ENCODE measurements at regions not wholly inside any gene's neighbourhood (a gene's known extent, or its start where the extent isn't known, plus 50 kb on each side); places are given as distances from the start of the nearest gene placed in this dataset.
"Not testable (repeated sequence)": the region's sequence is repeated elsewhere in the genome, so short reads cannot be mapped to it uniquely, and the experiment has no call there.

- TF ChIP-seq FOXA1 (IDR thresholded peaks at IDR 0.05) (no peak), LEF1 (IDR thresholded peaks at IDR 0.05; ENCODE audit: borderline replicate concordance) (no peak), FOXK2 (IDR thresholded peaks at IDR 0.05) (no peak), TARDBP (IDR thresholded peaks at IDR 0.05) (no peak), FOXM1 (IDR thresholded peaks at IDR 0.05; ENCODE audit: borderline replicate concordance) (no peak), NFRKB (IDR thresholded peaks at IDR 0.05) (no peak), ZNF384 (IDR thresholded peaks at IDR 0.05) (no peak), HDGF (IDR thresholded peaks at IDR 0.05; ENCODE audit: borderline replicate concordance) (no peak), CTBP1 (IDR thresholded peaks at IDR 0.05; ENCODE audit: borderline replicate concordance) (no peak), SP1 (IDR thresholded peaks at IDR 0.05) (no peak), L3MBTL2 (conservative IDR thresholded peaks at IDR 0.05) (no peak), BHLHE40 (IDR thresholded peaks at IDR 0.05; ENCODE audit: borderline replicate concordance) (no peak), ELF4 (IDR thresholded peaks at IDR 0.05) (no peak), SUZ12 (IDR thresholded peaks at IDR 0.05) (no peak), ARNT (IDR thresholded peaks at IDR 0.05) (no peak)
- TF ChIP-seq, protein P1, sequence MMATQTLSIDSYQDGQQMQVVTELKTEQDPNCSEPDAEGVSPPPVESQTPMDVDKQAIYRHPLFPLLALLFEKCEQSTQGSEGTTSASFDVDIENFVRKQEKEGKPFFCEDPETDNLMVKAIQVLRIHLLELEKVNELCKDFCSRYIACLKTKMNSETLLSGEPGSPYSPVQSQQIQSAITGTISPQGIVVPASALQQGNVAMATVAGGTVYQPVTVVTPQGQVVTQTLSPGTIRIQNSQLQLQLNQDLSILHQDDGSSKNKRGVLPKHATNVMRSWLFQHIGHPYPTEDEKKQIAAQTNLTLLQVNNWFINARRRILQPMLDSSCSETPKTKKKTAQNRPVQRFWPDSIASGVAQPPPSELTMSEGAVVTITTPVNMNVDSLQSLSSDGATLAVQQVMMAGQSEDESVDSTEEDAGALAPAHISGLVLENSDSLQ (IDR thresholded peaks at IDR 0.05): no peak
- no peak for DNase-seq (ENCODE audit: extremely low spot score)
- ChIA-PET POLR2A (no interaction called here), CTCF (no interaction called here)
Measured at GRCh38 chr6:3530515-3530914, 73.7 kb upstream of the SLC22A23 start.

GRCh38 chr6:3529721-3530120, 72.9 kb upstream of the SLC22A23 start:
- no peak for DNase-seq (ENCODE audit: extremely low spot score)
- no peak for TF ChIP-seq HDGF (IDR thresholded peaks at IDR 0.05; ENCODE audit: borderline replicate concordance)
- POLR2A ChIA-PET: no interaction called here
- CTCF ChIA-PET: interaction anchor here (1.1 kb wide), 1 partner anchor 75 kb away, joined by 3 read pairs; no protein-coding TSS in a partner anchor

- no peak for DNase-seq (ENCODE audit: extremely low spot score)
- ChIA-PET POLR2A (no interaction called here), CTCF (interaction anchor here (1.1 kb wide), 1 partner anchor 74 kb away, joined by 3 read pairs; no protein-coding TSS in a partner anchor)
- no peak for TF ChIP-seq ELF4 (IDR thresholded peaks at IDR 0.05)
- TF ChIP-seq FOXK2 (IDR thresholded peaks at IDR 0.05): no peak
- TF ChIP-seq FOXM1 (IDR thresholded peaks at IDR 0.05; ENCODE audit: borderline replicate concordance): no peak
- TF ChIP-seq LEF1 (IDR thresholded peaks at IDR 0.05; ENCODE audit: borderline replicate concordance): no peak
- no peak for TF ChIP-seq L3MBTL2 (conservative IDR thresholded peaks at IDR 0.05)
- TF ChIP-seq SUZ12 (IDR thresholded peaks at IDR 0.05): no peak
- no peak for TF ChIP-seq TARDBP (IDR thresholded peaks at IDR 0.05)
- TF ChIP-seq ARNT (IDR thresholded peaks at IDR 0.05): no peak
Measured at GRCh38 chr6:3529232-3529631, 72.4 kb upstream of the SLC22A23 start.

DNA sequence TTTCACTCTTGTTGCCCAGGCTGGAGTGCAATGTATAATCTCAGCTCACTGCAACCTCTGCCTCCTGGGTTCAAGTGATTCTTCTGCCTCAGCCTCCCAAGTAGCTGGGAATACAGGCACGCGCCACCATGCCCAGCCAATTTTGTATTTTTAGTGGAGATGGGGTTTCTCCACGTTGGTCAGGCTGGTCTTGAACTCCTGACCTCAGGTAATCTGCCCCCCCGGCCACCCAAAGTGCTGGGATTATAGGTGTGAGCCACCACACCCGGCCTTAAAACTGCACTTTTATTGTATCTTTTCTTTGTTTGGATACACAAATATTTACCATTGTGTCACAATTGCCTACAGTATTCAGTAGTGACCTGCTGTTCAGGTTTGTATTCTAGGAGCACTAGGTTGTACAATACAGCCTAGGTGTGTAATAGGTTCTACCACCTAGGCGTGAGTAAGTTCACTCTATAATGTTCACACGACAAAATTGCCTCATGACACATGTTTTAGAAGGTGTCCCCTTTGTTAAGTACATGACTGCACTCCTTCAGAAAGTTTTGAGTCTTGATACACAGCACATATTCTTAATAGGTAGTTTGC, 71.3 kb upstream of the SLC22A23 start:
- POLR2A ChIA-PET: not testable (repeated sequence)

GRCh38 chr6:3527651-3527977, 70.8 kb upstream of the SLC22A23 start:
- no peak for TF ChIP-seq FOXM1 (IDR thresholded peaks at IDR 0.05; ENCODE audit: borderline replicate concordance)
- no peak for TF ChIP-seq NFRKB (IDR thresholded peaks at IDR 0.05)
- peak; percentile 38; the same call in 1 of the 2 replicates for TF ChIP-seq ZNF384 (IDR thresholded peaks at IDR 0.05)
- DNase-seq (ENCODE audit: extremely low spot score): no peak
- CTCF ChIA-PET: no interaction called here
- POLR2A ChIA-PET: interaction anchor here (1.1 kb wide), 1 partner anchor 8 kb away, joined by 3 read pairs; no protein-coding TSS in a partner anchor

More for the DNA sequence above, 71.3 kb upstream of the SLC22A23 start:
- DNase-seq (ENCODE audit: extremely low spot score); CTCF ChIA-PET: not testable (repeated sequence)

GRCh38 chr6:3526962-3527650, 70.3 kb upstream of the SLC22A23 start:
- CTCF ChIA-PET: no interaction called here

DNA sequence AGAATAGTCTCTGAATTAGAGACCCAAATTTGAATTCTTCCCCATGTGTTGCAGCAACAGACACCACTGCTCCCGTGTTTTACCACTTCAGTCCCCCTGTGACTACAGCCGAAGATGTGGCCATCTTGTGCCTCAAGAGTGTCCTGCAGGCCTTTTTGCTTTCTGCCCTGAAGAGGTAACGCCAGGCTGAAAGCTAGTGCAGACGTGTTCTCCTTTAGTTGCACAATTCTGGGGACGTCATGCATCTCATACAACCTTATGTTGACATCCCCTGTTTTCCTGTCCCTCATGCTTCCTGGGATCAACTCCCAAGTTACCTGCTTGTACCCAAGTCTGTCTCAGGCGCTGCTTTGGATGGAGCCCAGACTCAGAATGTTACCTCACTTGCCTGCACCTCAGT, 69.1 kb upstream of the SLC22A23 start:
- ChIA-PET CTCF (interaction anchor here (0.5 to 0.7 kb wide), 2 partner anchors 97 to 188 kb away, joined by 3 read pairs; no protein-coding TSS in a partner anchor), POLR2A (no interaction called here)
- no peak for TF ChIP-seq SUZ12 (IDR thresholded peaks at IDR 0.05)
- DNase-seq (ENCODE audit: extremely low spot score): no peak

More at GRCh38 chr6:3526962-3527650, 70.3 kb upstream of the SLC22A23 start:
- no peak for DNase-seq (ENCODE audit: extremely low spot score)
- TF ChIP-seq NFRKB (IDR thresholded peaks at IDR 0.05) (no peak), FOXK2 (IDR thresholded peaks at IDR 0.05) (no peak), ZNF384 (IDR thresholded peaks at IDR 0.05) (no peak), ARNT (IDR thresholded peaks at IDR 0.05) (no peak), SUZ12 (IDR thresholded peaks at IDR 0.05) (no peak), LEF1 (IDR thresholded peaks at IDR 0.05; ENCODE audit: borderline replicate concordance) (no peak), CTBP1 (IDR thresholded peaks at IDR 0.05; ENCODE audit: borderline replicate concordance) (no peak), ELF4 (IDR thresholded peaks at IDR 0.05) (no peak), SP1 (IDR thresholded peaks at IDR 0.05) (no peak)
- TF ChIP-seq, protein P1 (IDR thresholded peaks at IDR 0.05): no peak
- POLR2A ChIA-PET: interaction anchor here (1.1 kb wide), 1 partner anchor 9 kb away, joined by 3 read pairs; no protein-coding TSS in a partner anchor

- ChIA-PET CTCF (interaction anchor here (0.7 to 1.0 kb wide), 2 partner anchors 209 to 404 kb away, joined by 3 read pairs; no protein-coding TSS in a partner anchor), POLR2A (interaction anchor here (0.7 kb wide), 1 partner anchor 9 kb away, joined by 3 read pairs; no protein-coding TSS in a partner anchor)
- TF ChIP-seq L3MBTL2 (conservative IDR thresholded peaks at IDR 0.05): no peak
- TF ChIP-seq, protein P1 (IDR thresholded peaks at IDR 0.05): no peak
- DNase-seq (ENCODE audit: extremely low spot score): no peak
Measured at GRCh38 chr6:3524456-3524855, 67.6 kb upstream of the SLC22A23 start.
